Mucosa of descending colon (tissue), 3 donors: ENCODE measurements at regions not wholly inside any gene's neighbourhood (a gene's known extent, or its start where the extent isn't known, plus 50 kb on each side); places are given as distances from the start of the nearest gene placed in this dataset.
A peak's percentile ranks its signal among the peaks of the same experiment; 100 is the strongest.

Source experiments
- ATAC-seq: fragments of 200-7000 bp; cut with Tn5 transposase; one replicate; pipeline ENCODE4 v1.9.1; 2020; ENCODE audit warnings: mild to moderate bottlenecking, moderate library complexity
- DNase-seq, 3 donors: peaks; one replicate each; pipeline ENCODE4 v3.0.0-alpha.2; 2020
- H3K36me3 ChIP-seq: fragments of 200-600 bp; one replicate; pipeline ENCODE4 v1.8.0; 2021; ENCODE audit warnings: low read depth, mild to moderate bottlenecking
- H3K4me1 ChIP-seq: fragments of 200-600 bp; one replicate; pipeline ENCODE4 v1.8.0; 2021; ENCODE audit warnings: low read depth, mild to moderate bottlenecking
- H3K4me3 ChIP-seq: fragments of 200-600 bp; one replicate; pipeline ENCODE4 v1.8.0; 2021; ENCODE audit warnings: mild to moderate bottlenecking
- H3K9me3 ChIP-seq: fragments of 200-600 bp; one replicate; pipeline ENCODE4 v1.8.0; 2021; ENCODE audit warnings: mild to moderate bottlenecking
- intact Hi-C, 2 donors: fragments of 100-400 bp; cut with DNase I in 1 of 2; cut with micrococcal nuclease in 1 of 2; formaldehyde crosslinking; loops; one replicate each; pipeline versions ENCODE4 v1.11.0 to v1.11.1; 2022; cut with DNase I, micrococcal nuclease
- TF ChIP-seq, protein P1 (sequence below): fragments of 200-600 bp; IDR thresholded peaks from one replicate; pipeline ENCODE4 v1.8.0; 2022; ENCODE audit warnings: antibody characterized with exemption, mild to moderate bottlenecking
- donor health status: DM: no; HTN: no; CAD: no; lungs with moderate emphysema.
- donor health status: DM: no; HTN: no; CAD: no.
- donor health status: DM: no; HTN: yes; CAD: no.

DNA sequence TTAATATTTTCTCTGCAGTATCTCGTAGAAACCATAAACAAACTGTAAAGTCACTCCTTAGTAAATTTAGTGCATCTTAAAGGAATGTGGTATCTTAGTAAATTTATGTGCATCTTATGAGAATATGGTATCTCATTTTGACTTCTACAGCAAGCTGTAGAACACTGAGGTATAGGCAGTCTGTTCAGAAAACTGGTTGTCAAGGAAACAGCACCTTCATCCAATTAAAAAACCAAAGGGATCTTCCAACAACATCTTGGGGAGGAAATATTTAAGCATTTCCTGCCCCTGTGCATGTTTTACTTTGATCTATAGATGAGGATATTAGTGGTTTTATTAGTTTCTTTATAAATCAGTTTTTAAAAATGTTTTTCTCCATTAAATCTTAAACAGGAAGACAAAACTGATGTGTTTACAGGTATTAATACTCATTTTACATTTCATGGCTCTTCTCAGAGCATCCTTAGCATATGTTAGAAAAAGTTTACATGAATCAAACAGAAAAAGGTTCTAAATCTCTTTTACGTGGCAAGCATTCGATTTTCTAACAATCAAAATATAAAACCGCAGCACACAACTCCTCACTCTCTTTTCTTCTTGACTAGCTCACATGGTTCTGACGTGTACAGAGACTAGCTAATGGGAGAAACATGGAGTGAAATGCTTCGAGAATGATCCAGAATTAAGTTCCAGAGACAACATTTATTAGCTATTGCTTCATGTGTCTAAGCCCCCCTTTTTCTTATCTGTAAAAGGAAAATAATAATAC, 668.8 kb downstream of the PTPRC start:
- intact Hi-C loops, result no loop called here
- no peak for DNase-seq
- Histone ChIP-seq H3K4me1 (no peaks in the 10 kb centered on the region), H3K4me3 (no peak overlapping the region), H3K9me3 (no peaks in the 10 kb centered on the region), H3K36me3 (no peaks in the 10 kb centered on the region)
- TF ChIP-seq, protein P1, sequence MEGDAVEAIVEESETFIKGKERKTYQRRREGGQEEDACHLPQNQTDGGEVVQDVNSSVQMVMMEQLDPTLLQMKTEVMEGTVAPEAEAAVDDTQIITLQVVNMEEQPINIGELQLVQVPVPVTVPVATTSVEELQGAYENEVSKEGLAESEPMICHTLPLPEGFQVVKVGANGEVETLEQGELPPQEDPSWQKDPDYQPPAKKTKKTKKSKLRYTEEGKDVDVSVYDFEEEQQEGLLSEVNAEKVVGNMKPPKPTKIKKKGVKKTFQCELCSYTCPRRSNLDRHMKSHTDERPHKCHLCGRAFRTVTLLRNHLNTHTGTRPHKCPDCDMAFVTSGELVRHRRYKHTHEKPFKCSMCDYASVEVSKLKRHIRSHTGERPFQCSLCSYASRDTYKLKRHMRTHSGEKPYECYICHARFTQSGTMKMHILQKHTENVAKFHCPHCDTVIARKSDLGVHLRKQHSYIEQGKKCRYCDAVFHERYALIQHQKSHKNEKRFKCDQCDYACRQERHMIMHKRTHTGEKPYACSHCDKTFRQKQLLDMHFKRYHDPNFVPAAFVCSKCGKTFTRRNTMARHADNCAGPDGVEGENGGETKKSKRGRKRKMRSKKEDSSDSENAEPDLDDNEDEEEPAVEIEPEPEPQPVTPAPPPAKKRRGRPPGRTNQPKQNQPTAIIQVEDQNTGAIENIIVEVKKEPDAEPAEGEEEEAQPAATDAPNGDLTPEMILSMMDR, result no peak
- ATAC-seq, result no peak

DNA sequence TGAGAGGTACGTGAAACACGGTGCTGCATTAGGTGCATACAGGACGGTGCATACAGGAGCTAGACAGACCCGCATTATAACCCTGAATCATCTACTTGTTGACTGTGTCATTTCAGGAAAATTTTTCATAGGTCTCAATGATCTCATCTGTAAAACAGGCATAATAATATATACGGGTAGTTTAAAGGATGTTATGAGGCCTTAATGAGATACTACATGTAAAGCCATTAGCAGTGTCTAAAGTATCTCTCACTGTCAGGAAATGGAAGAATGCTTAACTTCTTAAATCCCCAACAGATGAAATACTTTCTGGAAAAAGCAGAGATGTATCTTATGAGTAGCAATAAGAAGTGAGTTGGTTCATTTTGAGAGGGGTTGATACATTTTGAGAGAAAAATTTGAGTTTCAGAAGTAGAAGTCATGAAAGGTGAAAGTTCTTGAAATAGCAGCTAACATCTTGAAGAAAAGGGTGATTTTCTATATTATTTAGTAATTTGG, 669.6 kb downstream of the PTPRC start:
- Histone ChIP-seq H3K36me3 (no peaks in the 10 kb centered on the region), H3K9me3 (no peaks in the 10 kb centered on the region), H3K4me3 (no peak overlapping the region), H3K4me1 (no peaks in the 10 kb centered on the region)
- no peak for DNase-seq
- ATAC-seq, result no peak
- intact Hi-C loops, result no loop called here
- TF ChIP-seq, protein P1, result no peak

DNA sequence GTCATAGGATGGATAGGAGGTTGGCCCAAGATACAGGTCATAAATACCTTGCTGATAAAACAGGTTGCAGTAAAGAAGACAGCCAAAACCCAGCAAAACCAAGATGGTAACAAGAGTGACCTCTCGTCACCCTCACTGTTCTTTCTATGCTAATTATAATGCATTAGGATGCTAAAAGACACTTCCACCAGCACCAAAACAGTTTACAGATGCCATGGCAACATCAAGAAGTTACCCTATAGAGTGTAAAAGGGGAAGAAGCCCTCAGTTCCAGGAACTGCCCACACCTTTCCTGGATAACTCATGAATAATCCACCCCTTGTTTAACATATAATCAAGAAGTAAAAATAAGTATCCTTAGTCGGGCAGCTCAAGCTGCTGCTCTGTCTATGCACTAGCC, 671.9 kb downstream of the PTPRC start:
- TF ChIP-seq, protein P1, result no peak
- intact Hi-C loops, result no loop called here
- no peaks in the 10 kb centered on the region for H3K9me3 ChIP-seq
- H3K4me3 ChIP-seq, result no peak overlapping the region
- DNase-seq (no peak), ATAC-seq (no peak)
- no peaks in the 10 kb centered on the region for H3K36me3 ChIP-seq
- H3K4me1 ChIP-seq, result no peaks in the 10 kb centered on the region

DNA sequence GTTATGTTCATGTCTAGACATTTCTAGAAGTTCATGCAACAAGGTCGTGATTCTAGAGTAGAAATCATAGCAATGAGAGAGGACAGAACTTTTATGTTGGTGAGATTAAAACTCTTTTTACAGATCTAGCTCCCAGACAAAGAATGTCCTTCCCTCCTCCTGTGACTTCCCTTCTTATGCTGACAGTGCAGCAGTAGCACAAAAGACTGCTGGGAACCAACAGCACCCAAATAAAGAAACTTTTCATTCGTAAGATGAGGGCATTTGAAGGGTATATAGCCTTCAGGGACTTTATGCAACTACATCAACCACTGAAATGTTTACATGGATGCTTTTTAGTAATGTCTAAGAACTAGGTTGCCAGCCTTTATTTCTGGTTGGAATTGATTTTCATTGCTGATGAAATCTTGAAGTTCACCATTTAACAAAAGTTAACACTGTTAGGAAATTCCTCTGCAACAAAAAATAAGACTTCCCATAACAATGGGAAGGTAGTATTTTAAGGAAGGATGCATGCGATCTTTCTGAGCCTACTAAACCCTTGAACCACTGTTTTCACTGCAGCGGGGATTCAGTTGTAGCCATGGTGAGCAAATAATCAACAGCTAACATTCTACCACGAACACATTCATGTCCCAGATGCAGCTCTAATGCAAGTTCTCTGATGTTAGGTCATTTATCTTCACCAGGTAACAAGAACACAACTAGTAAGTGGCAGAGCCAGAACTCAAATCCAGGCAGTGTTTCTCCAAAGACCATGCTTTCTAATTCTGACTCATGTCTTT, 672.8 kb downstream of the PTPRC start:
- Histone ChIP-seq H3K4me1 (no peaks in the 10 kb centered on the region), H3K4me3 (no peak overlapping the region), H3K36me3 (no peaks in the 10 kb centered on the region), H3K9me3 (no peaks in the 10 kb centered on the region)
- intact Hi-C loops, result no loop called here
- TF ChIP-seq, protein P1, result no peak
- no peak for ATAC-seq
- DNase-seq, result no peak

DNA sequence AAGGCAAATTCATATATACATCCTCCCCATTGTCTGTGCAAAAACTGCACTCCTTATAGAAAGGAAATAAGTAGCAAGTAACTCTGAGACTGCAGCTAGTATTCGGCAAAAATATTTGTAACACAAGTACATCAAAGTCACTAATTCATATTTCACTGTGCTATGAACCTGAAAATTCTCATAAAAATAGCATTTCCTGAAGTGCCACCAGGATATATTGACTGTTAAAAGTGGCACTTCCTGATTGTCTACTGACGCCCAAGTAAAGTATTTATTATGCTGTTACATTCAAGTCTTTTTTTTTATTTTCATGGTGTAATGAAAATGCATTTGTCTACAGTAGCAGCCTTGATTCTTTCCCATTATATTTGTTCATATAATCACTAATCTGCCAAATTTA, 673.8 kb downstream of the PTPRC start:
- H3K4me3 ChIP-seq, result no peak overlapping the region
- intact Hi-C loops, result no loop called here
- no peak for DNase-seq
- no peaks in the 10 kb centered on the region for H3K9me3 ChIP-seq
- TF ChIP-seq, protein P1, result no peak
- peak; percentile 43 for ATAC-seq
- no peaks in the 10 kb centered on the region for H3K4me1 ChIP-seq
- H3K36me3 ChIP-seq, result no peaks in the 10 kb centered on the region
